ENCODE measurements at regions not wholly inside any gene's neighbourhood (a gene's known extent, or its start where the extent isn't known, plus 50 kb on each side); places are given as distances from the start of the nearest gene placed in this dataset.

DNA sequence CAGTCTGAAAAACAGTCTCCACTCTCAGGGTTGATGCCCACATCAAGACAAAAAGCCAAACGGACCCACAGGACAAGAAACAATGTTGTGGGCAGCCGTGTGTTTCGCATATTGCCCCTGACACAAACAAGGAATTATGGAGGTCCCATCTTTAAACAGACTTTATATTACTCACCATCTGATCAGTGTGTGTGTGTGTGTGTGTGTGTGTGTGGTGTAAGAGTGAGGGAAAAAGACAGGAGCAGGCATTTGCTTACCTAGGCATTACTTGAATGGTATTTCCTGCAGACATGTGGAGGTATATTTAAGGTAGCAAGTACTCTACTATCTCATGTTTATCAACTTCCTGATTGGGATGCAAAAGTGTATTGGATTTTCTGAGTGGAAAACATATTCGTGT, 136.3 kb downstream of the TMCO5A start (continued):
- TF ChIP-seq ZBTB33 (IDR thresholded peaks at IDR 0.05; ENCODE audit: extremely low read depth, insufficient replicate concordance, low read length) (no peak), SP1 (IDR thresholded peaks at IDR 0.05; ENCODE audit: low read depth) (no peak), ELF1 (IDR thresholded peaks at IDR 0.05; ENCODE audit: borderline replicate concordance, low read depth) (no peak), CBX3 (IDR thresholded peaks at IDR 0.05; ENCODE audit: low read depth) (no peak), TCF7L2 (IDR thresholded peaks at IDR 0.05; ENCODE audit: borderline replicate concordance, extremely low read depth, insufficient read depth, insufficient read length) (no peak), YY1 (IDR thresholded peaks at IDR 0.05; ENCODE audit: extremely low read depth, insufficient replicate concordance, low read depth, low read length) (no peak), CEBPB (IDR thresholded peaks at IDR 0.05; ENCODE audit: low read depth) (no peak), ZFX (IDR thresholded peaks at IDR 0.05) (no peak), EZH2phosphoT487 (IDR thresholded peaks at IDR 0.05; ENCODE audit: borderline replicate concordance) (no peak), EGR1 (IDR thresholded peaks at IDR 0.05; ENCODE audit: low read depth) (no peak)

GRCh38 chr15:38071211-38071972, 137.0 kb downstream of the TMCO5A start:
- intact Hi-C loops (cut with micrococcal nuclease), result loop anchor here (5.0 kb wide), 1 partner anchor 181 kb away; the partner anchor contains the start of gene SPRED1
- Histone ChIP-seq H3K79me2 (ENCODE audit: insufficient read depth, low read length) (no peaks in the 10 kb centered on the region), H3K27me3 (ENCODE audit: insufficient read depth, low read length) (no peaks in the 10 kb centered on the region), H3K27ac (ENCODE audit: low read depth, low read length) (0 out of 2 replicates have a peak overlapping the region, but pooled peaks have one; percentile 14), H3K9ac (ENCODE audit: low read length) (no peak overlapping the region), H3K4me2 (ENCODE audit: low read length) (peak overlapping the region; percentile 89), H3K4me1 (ENCODE audit: control insufficient read depth in 1 of 2, insufficient read depth in 2 of 2, low read length in 2 of 2) (peaks cover 26 to 35% of the 10 kb centered on the region in 2 experiments), H3K4me3 (replicated peaks in 1 of 2; ENCODE audit: low read depth in 1 of 2, low read length in 2 of 2) (peak overlapping the region in 1 of 2 experiments; percentile 62; a peak in 1 of 4 replicates), H4K20me1 (ENCODE audit: insufficient read depth) (no peaks in the 10 kb centered on the region), H2AFZ (ENCODE audit: low read depth, low read length, poor library complexity, severe bottlenecking) (no peak overlapping the region), H3K9me2 (ENCODE audit: insufficient read depth) (no peaks in the 10 kb centered on the region), H3K36me3 (ENCODE audit: control insufficient read depth in 1 of 2, insufficient read depth in 2 of 2, low read length in 2 of 2) (no peaks in the 10 kb centered on the region), H3K9me3 (ENCODE audit: control insufficient read depth in 1 of 2, insufficient read depth in 1 of 2, low read depth in 1 of 2, low read length in 2 of 2) (no peaks in the 10 kb centered on the region)
- ChIA-PET POLR2A (interaction anchor here (1.5 kb wide), 1 partner anchor 13 kb away, joined by 6 read pairs; no protein-coding TSS in a partner anchor), CTCF (no interaction called here), RAD21 (ENCODE audit: low non-redundant PET in 1 of 2, low total read pairs in 2 of 2, uncharacterized antibody in 2 of 2, unreplicated experiment in 2 of 2) (no interaction called here)
- ATAC-seq (no peak), DNase-seq (ENCODE audit: low read depth, low spot score) (no peak)
- TF ChIP-seq ATF3 (IDR thresholded peaks at IDR 0.05) (no peak), YY1 (IDR thresholded peaks at IDR 0.05; ENCODE audit: extremely low read depth, insufficient replicate concordance, low read depth, low read length) (no peak), JUND (IDR thresholded peaks at IDR 0.05) (no peak), SRF (IDR thresholded peaks at IDR 0.05; ENCODE audit: low read depth) (no peak), EGR1 (IDR thresholded peaks at IDR 0.05; ENCODE audit: low read depth) (no peak), EZH2phosphoT487 (IDR thresholded peaks at IDR 0.05; ENCODE audit: borderline replicate concordance) (no peak), ZBTB33 (IDR thresholded peaks at IDR 0.05; ENCODE audit: extremely low read depth, insufficient replicate concordance, low read length) (no peak)
- TF ChIP-seq, protein P1, sequence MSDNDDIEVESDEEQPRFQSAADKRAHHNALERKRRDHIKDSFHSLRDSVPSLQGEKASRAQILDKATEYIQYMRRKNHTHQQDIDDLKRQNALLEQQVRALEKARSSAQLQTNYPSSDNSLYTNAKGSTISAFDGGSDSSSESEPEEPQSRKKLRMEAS (IDR thresholded peaks at IDR 0.05), result no peak
- no TSS peak for BruUV-seq (replicated peaks)

Data from HCT116 (cell line).